ENCODE measurements at regions not wholly inside any gene's neighbourhood (a gene's known extent, or its start where the extent isn't known, plus 50 kb on each side); places are given as distances from the start of the nearest gene placed in this dataset.
"Not testable (repeated sequence)": the region's sequence is repeated elsewhere in the genome, so short reads cannot be mapped to it uniquely, and the experiment has no call there.

DNA sequence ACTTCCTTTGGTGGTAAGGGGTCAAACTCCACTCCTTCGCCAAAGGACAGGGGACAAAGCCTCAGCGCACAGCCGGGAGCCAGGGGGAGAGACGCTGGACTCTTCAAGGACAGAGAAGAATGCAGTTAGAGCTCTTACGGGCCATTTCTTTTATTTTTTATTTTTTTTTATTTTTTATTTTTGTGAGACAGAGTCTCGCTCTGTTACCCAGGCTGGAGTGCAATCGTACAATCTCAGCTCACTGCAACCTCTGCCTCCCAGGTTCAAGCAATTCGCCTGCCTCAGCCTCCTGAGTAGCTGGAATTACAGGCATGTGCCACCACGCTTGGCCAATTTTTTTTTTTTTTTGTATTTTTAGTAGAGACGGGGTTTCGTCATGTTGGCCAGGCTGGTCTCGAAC is 93.2 kb upstream of the RPH3AL start, which contains the start of gene RFLNB:
- not testable (repeated sequence) for TF ChIP-seq SUPT5H (IDR thresholded peaks at IDR 0.05); SNRNP70 (optimal IDR thresholded peaks at IDR 0.05; ENCODE audit: low read depth, low read length); RBM17 (IDR thresholded peaks at IDR 0.05; ENCODE audit: borderline replicate concordance, low read depth, low read length); ZC3H8 (IDR thresholded peaks at IDR 0.05); MAZ (CRISPR knock-in tag; conservative IDR thresholded peaks at IDR 0.05 in 1 of 2, IDR thresholded peaks at IDR 0.05 in 1 of 2); SP1 (CRISPR knock-in tag; IDR thresholded peaks at IDR 0.05)
- TF ChIP-seq, protein P1, sequence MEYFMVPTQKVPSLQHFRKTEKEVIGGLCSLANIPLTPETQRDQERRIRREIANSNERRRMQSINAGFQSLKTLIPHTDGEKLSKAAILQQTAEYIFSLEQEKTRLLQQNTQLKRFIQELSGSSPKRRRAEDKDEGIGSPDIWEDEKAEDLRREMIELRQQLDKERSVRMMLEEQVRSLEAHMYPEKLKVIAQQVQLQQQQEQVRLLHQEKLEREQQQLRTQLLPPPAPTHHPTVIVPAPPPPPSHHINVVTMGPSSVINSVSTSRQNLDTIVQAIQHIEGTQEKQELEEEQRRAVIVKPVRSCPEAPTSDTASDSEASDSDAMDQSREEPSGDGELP (CRISPR knock-in tag; IDR thresholded peaks at IDR 0.05; ENCODE audit: borderline replicate concordance), result not testable (repeated sequence)

All from K562 (cell line).